Panc1 (cell line): ENCODE measurements at regions not wholly inside any gene's neighbourhood (a gene's known extent, or its start where the extent isn't known, plus 50 kb on each side); places are given as distances from the start of the nearest gene placed in this dataset.

ENCODE experiments used
- ATAC-seq: fragments of 200-7000 bp; cut with Tn5 transposase; 2 replicates; pipeline ENCODE4 v1.9.1; 2020; ENCODE audit warnings: mild to moderate bottlenecking, moderate library complexity
- BruUV-seq: library from RNA; stranded (reverse); fragments of 400-500 nt; replicated peaks from 2 replicates; lab custom pipeline; 2021; lab: Mats Ljungman, UMichigan
- CTCF ChIA-PET: fragments of 300-600 bp; sonication (Branson Sonifier 250); formaldehyde crosslinking; loops from one replicate; lab custom pipeline; 2022; ENCODE audit warnings: antibody characterized with exemption; lab: Charles Lee
- POLR2A ChIA-PET: fragments of 300-600 bp; sonication (Branson Sonifier 250); formaldehyde crosslinking; loops from one replicate; lab custom pipeline; 2022; ENCODE audit warnings: antibody characterized with exemption; lab: Charles Lee
- DNase-seq: peaks from one replicate; pipeline ENCODE4 v3.0.0-alpha.2; 2010; ENCODE audit warnings: low read depth, low spot score
- H3K27ac ChIP-seq: 2 replicates; pipeline ENCODE4 v1.5.1; 2011; ENCODE audit warnings: mild to moderate bottlenecking, low read length, inconsistent platforms
- H3K27me3 ChIP-seq: fragments of 200-500 bp; sonication (Bioruptor generic); 2 replicates; pipeline ENCODE4 v1.6.0; 2014; ENCODE audit warnings: low read length, inconsistent platforms; ENCODE audit not compliant: control insufficient read depth, insufficient read depth
- H3K36me3 ChIP-seq: fragments of 200-500 bp; sonication (Bioruptor generic); 2 replicates; pipeline ENCODE4 v1.5.1; 2014; ENCODE audit warnings: inconsistent platforms, mild to moderate bottlenecking, low read length, moderate library complexity; ENCODE audit not compliant: control insufficient read depth, insufficient read depth
- H3K4me1 ChIP-seq: 2 replicates; pipeline ENCODE4 v1.5.1; 2011; ENCODE audit warnings: inconsistent platforms, mild to moderate bottlenecking, low read length, moderate library complexity; ENCODE audit not compliant: control insufficient read depth, insufficient read depth
- H3K4me3 ChIP-seq, 2 experiments: 2 replicates each; pipeline ENCODE4 v1.5.1; 2011 to 2012; ENCODE audit warnings: low read depth in 2 of 2, low read length in 2 of 2, mild to moderate bottlenecking in 2 of 2, inconsistent platforms in 1 of 2, moderate library complexity in 1 of 2
- H3K9me3 ChIP-seq: fragments of 200-500 bp; sonication (Bioruptor generic); 2 replicates; pipeline ENCODE4 v1.5.1; 2014; ENCODE audit warnings: low read depth, mild to moderate bottlenecking, inconsistent platforms, low read length, moderate library complexity; ENCODE audit not compliant: control insufficient read depth, insufficient read depth
- CTCF ChIP-seq: fragments of 450-650 bp; IDR thresholded peaks from 2 replicates; pipeline ENCODE4 v1.5.1; 2017; ENCODE audit warnings: mild to moderate bottlenecking
- POLR2AphosphoS5 ChIP-seq: IDR thresholded peaks from 2 replicates; pipeline ENCODE4 v1.6.1; 2012; ENCODE audit warnings: mild to moderate bottlenecking, low read depth, low read length, moderate library complexity
- REST ChIP-seq, 2 experiments: IDR thresholded peaks; 2 replicates each; pipeline ENCODE4 v1.6.1; 2011 to 2012; ENCODE audit warnings: low read depth in 2 of 2, control low read depth in 1 of 2, low read length in 1 of 2, mild to moderate bottlenecking in 1 of 2, moderate library complexity in 1 of 2; ENCODE audit not compliant: insufficient read depth in 1 of 2
- SIN3A ChIP-seq: IDR thresholded peaks from 2 replicates; pipeline ENCODE4 v1.6.1; 2012; ENCODE audit warnings: low read depth, mild to moderate bottlenecking, low read length, moderate library complexity, borderline replicate concordance; ENCODE audit not compliant: insufficient read depth
- TCF7L2 ChIP-seq: IDR thresholded peaks from 2 replicates; pipeline ENCODE4 v1.6.1; 2011; ENCODE audit warnings: mild to moderate bottlenecking, low read depth, low read length, inconsistent platforms
- in situ Hi-C: cut with HindIII; loops from 2 replicates; pipeline ENCODE4 v1.10.0; 2016; ENCODE audit warnings: low sequenced_read_pairs, low pct_unique_long_range_greater_than_20kb
- intact Hi-C: fragments of 100-400 bp; cut with micrococcal nuclease; formaldehyde crosslinking; loops from one replicate; pipeline ENCODE4 v1.10.0; 2022; ENCODE audit not compliant: unreplicated experiment

- H3K36me3 ChIP-seq: no peaks in the 10 kb centered on the region
- no peak for TF ChIP-seq POLR2AphosphoS5
- TF ChIP-seq CTCF: no peak
- no peak for TF ChIP-seq TCF7L2
- no peak for TF ChIP-seq SIN3A
- no peak for TF ChIP-seq REST (IDR thresholded peaks at IDR 0.05; ENCODE audit: insufficient read depth in 1 of 2, low read depth in 2 of 2, low read length in 1 of 2)
- H3K27ac ChIP-seq: no peak overlapping the region
- H3K4me1 ChIP-seq: no peaks in the 10 kb centered on the region; the same call in 1 of the 2 replicates
- H3K4me3 ChIP-seq: no peak overlapping the region
- in situ Hi-C loops (no loop called here), intact Hi-C loops (no loop called here)
- H3K27me3 ChIP-seq: peaks cover 20% of the 10 kb centered on the region
- no TSS peak for BruUV-seq
- POLR2A ChIA-PET: interaction anchor here (0.6 kb wide), 1 partner anchor 1754 kb away, joined by 3 read pairs; no protein-coding TSS in a partner anchor
- no peaks in the 10 kb centered on the region for H3K9me3 ChIP-seq
- CTCF ChIA-PET: no interaction called here
- DNase-seq (no peak), ATAC-seq (no peak)
These were observed 157.9 kb downstream of the RMI1 start for GRCh38 chr9:84138541-84138940.

GRCh38 chr9:84139296-84140070 is 158.9 kb downstream of the RMI1 start:
- Histone ChIP-seq H3K4me1 (no peaks in the 10 kb centered on the region; the same call in 1 of the 2 replicates), H3K4me3 (no peak overlapping the region), H3K27ac (no peak overlapping the region), H3K36me3 (no peaks in the 10 kb centered on the region), H3K27me3 (peaks cover 20% of the 10 kb centered on the region), H3K9me3 (no peaks in the 10 kb centered on the region)
- no TSS peak for BruUV-seq
- TF ChIP-seq POLR2AphosphoS5 (no peak), CTCF (no peak), TCF7L2 (no peak), SIN3A (no peak), REST (IDR thresholded peaks at IDR 0.05; ENCODE audit: insufficient read depth in 1 of 2, low read depth in 2 of 2, low read length in 1 of 2) (no peak)
- intact Hi-C loops (no loop called here), in situ Hi-C loops (no loop called here)
- ChIA-PET POLR2A (no interaction called here), CTCF (no interaction called here)
- ATAC-seq: no peak
- no peak for DNase-seq
